A549 (cell line): ENCODE measurements at regions not wholly inside any gene's neighbourhood (a gene's known extent, or its start where the extent isn't known, plus 50 kb on each side); places are given as distances from the start of the nearest gene placed in this dataset.

Experiments used
- ATAC-seq, 2 experiments: fragments of 200-7000 bp in 1 of 2; fragments of >200 bp in 1 of 2; cut with Nextera tagmentation in 1 of 2; cut with Tn5 transposase in 1 of 2; 3 replicates each; pipeline versions ENCODE4 v1.8.0 to v1.9.1; 2018 to 2020; ENCODE audit warnings: mild to moderate bottlenecking in 1 of 2, moderate library complexity in 1 of 2
- CTCF ChIA-PET: fragments of 300-600 bp; sonication (Branson Sonifier 250); formaldehyde crosslinking; extraction: SDS; loops from one replicate; lab custom pipeline; 2021; ENCODE audit warnings: antibody characterized with exemption, inconsistent platforms; lab: Yijun Ruan, JAX
- POLR2A ChIA-PET: fragments of 350-600 bp; formaldehyde crosslinking; extraction: SDS; loops from one replicate; lab custom pipeline; 2021; ENCODE audit warnings: antibody characterized with exemption, inconsistent platforms; lab: Yijun Ruan, JAX
- DNase-seq, 2 experiments: peaks; one replicate each; pipeline versions ENCODE4 v3.0.0 to v3.0.0-alpha.2; 2011 to 2016; ENCODE audit warnings: low read depth in 1 of 2, low spot score in 1 of 2
- FAIRE-seq: peaks from 2 replicates; lab custom pipeline; 2011; peaks lifted over from hg19 to GRCh38; lab: Jason Lieb, UNC
- H3K27ac ChIP-seq, 2 experiments: fragments of >200 bp; sonication (Bioruptor Twin); formaldehyde crosslinking; 3 replicates each; pipeline ENCODE4 v1.5.1; 2016 to 2017
- H3K4me1 ChIP-seq: fragments of >200 bp; sonication (Bioruptor Twin); formaldehyde crosslinking; 3 replicates; pipeline ENCODE4 v1.6.1; 2016
- H3K4me2 ChIP-seq: fragments of >200 bp; sonication (Bioruptor Twin); formaldehyde crosslinking; 3 replicates; pipeline ENCODE4 v1.6.1; 2016
- H3K4me3 ChIP-seq: fragments of >200 bp; sonication (Bioruptor Twin); formaldehyde crosslinking; 3 replicates; pipeline ENCODE4 v1.5.1; 2016
- H3K9me3 ChIP-seq: fragments of >200 bp; sonication (Bioruptor Twin); formaldehyde crosslinking; 3 replicates; pipeline ENCODE4 v1.6.1; 2016
- BHLHE40 ChIP-seq: IDR thresholded peaks from 2 replicates; pipeline ENCODE4 v1.6.1; 2012; ENCODE audit warnings: low read depth, low read length, inconsistent platforms
- CBX2 ChIP-seq: fragments of 200-600 bp; sonication (generic); IDR thresholded peaks from 2 replicates; pipeline ENCODE4 v1.6.1; 2016; ENCODE audit warnings: low read depth, mild to moderate bottlenecking, borderline replicate concordance
- CBX8 ChIP-seq: fragments of 200-600 bp; sonication (generic); IDR thresholded peaks from 2 replicates; pipeline ENCODE4 v1.6.1; 2016
- CHD2 ChIP-seq: fragments of 150-350 bp; IDR thresholded peaks from 2 replicates; pipeline ENCODE4 v1.6.1; 2014; ENCODE audit warnings: low read length; ENCODE audit not compliant: partially characterized antibody
- EHF ChIP-seq: fragments of 250-450 bp; sonication (Bioruptor Pico); IDR thresholded peaks from 2 replicates; pipeline ENCODE4 v1.5.0; 2020; ENCODE audit warnings: mild to moderate bottlenecking
- EHMT2 ChIP-seq: fragments of 200-600 bp; sonication (generic); IDR thresholded peaks from 2 replicates; pipeline ENCODE4 v1.6.1; 2016; ENCODE audit warnings: antibody characterized with exemption, low read depth, mild to moderate bottlenecking, moderate library complexity
- EP300 ChIP-seq, 2 experiments: fragments of >200 bp; sonication (Bioruptor Twin); formaldehyde crosslinking; IDR thresholded peaks; 2 replicates in 1 of 2; 3 replicates in 1 of 2; pipeline ENCODE4 v1.6.1; 2016 to 2017
- ESRRA ChIP-seq: fragments of 150-350 bp; IDR thresholded peaks from 2 replicates; pipeline ENCODE4 v1.6.1; 2014; ENCODE audit warnings: mild to moderate bottlenecking, low read length, borderline replicate concordance
- FOSB ChIP-seq: fragments of 250-450 bp; sonication (Bioruptor Pico); IDR thresholded peaks from 2 replicates; pipeline ENCODE4 v1.5.0; 2020; ENCODE audit warnings: mild to moderate bottlenecking, moderate library complexity
- GATA3 ChIP-seq: IDR thresholded peaks from 2 replicates; pipeline ENCODE4 v1.6.1; 2012; ENCODE audit warnings: borderline replicate concordance
- HEYL ChIP-seq: fragments of 250-450 bp; sonication (Bioruptor Pico); IDR thresholded peaks from 2 replicates; pipeline ENCODE4 v1.8.0; 2021; ENCODE audit warnings: mild to moderate bottlenecking, moderate library complexity
- HOXB5 ChIP-seq: fragments of 250-450 bp; sonication (Bioruptor Pico); IDR thresholded peaks from 2 replicates; pipeline ENCODE4 v1.5.0; 2020; ENCODE audit warnings: mild to moderate bottlenecking, moderate library complexity
- KDM1A ChIP-seq: fragments of 200-600 bp; sonication (generic); IDR thresholded peaks from 2 replicates; pipeline ENCODE4 v1.6.1; 2016; ENCODE audit warnings: low read depth, mild to moderate bottlenecking
- MYC ChIP-seq: IDR thresholded peaks from 2 replicates; pipeline ENCODE4 v1.6.1; 2012; ENCODE audit warnings: mild to moderate bottlenecking, inconsistent platforms, low read length, improper control_type of control experiment, borderline replicate concordance
- NFE2L2 ChIP-seq: fragments of 150-350 bp; conservative IDR thresholded peaks from 2 replicates; pipeline ENCODE4 v1.6.1; 2014; ENCODE audit warnings: low read length
- NPAS2 ChIP-seq: fragments of 250-450 bp; sonication (Bioruptor Pico); IDR thresholded peaks from 2 replicates; pipeline ENCODE4 v1.8.0; 2022; ENCODE audit warnings: mild to moderate bottlenecking, moderate library complexity, borderline replicate concordance
- PHF8 ChIP-seq: fragments of 200-600 bp; sonication (generic); IDR thresholded peaks from 2 replicates; pipeline ENCODE4 v1.6.1; 2016; ENCODE audit warnings: low read depth, mild to moderate bottlenecking, antibody characterized with exemption, moderate library complexity, borderline replicate concordance
- POLR2A ChIP-seq: IDR thresholded peaks from 2 replicates; pipeline ENCODE4 v1.6.1; 2012; ENCODE audit warnings: mild to moderate bottlenecking, low read length
- RAD21 ChIP-seq, 2 experiments: fragments of >200 bp in 1 of 2; sonication (Bioruptor Twin) in 1 of 2; formaldehyde crosslinking in 1 of 2; IDR thresholded peaks in 1 of 2; conservative IDR thresholded peaks in 1 of 2; 2 replicates in 1 of 2; 3 replicates in 1 of 2; pipeline ENCODE4 v1.6.1; 2012 to 2018; ENCODE audit warnings: inconsistent platforms in 1 of 2
- RARB ChIP-seq: fragments of 250-450 bp; sonication (Bioruptor Pico); IDR thresholded peaks from 2 replicates; pipeline ENCODE4 v1.8.0; 2021; ENCODE audit warnings: mild to moderate bottlenecking, moderate library complexity
- RFX5 ChIP-seq: fragments of 450-650 bp; IDR thresholded peaks from 2 replicates; pipeline ENCODE4 v1.7.1; 2014; ENCODE audit warnings: antibody characterized with exemption, mild to moderate bottlenecking, moderate library complexity
- SMC3 ChIP-seq: fragments of >200 bp; sonication (Bioruptor Twin); formaldehyde crosslinking; IDR thresholded peaks from 3 replicates; pipeline ENCODE4 v1.6.1; 2018; ENCODE audit warnings: inconsistent platforms
- TFCP2L1 ChIP-seq: fragments of 250-450 bp; sonication (Bioruptor Pico); IDR thresholded peaks from 2 replicates; pipeline ENCODE4 v1.5.0; 2021; ENCODE audit warnings: mild to moderate bottlenecking
- TP53 ChIP-seq: fragments of 250-450 bp; sonication (Bioruptor Pico); IDR thresholded peaks from 2 replicates; pipeline ENCODE4 v1.5.0; 2021; ENCODE audit warnings: mild to moderate bottlenecking, moderate library complexity
- ZFP36 ChIP-seq: fragments of 450-650 bp; IDR thresholded peaks from 2 replicates; pipeline ENCODE4 v1.6.1; 2014; ENCODE audit warnings: borderline replicate concordance; ENCODE audit not compliant: partially characterized antibody
- WGBS: methylation state at CpG from one replicate; pipeline ENCODE4 v1.1.6; 2017; ENCODE audit errors: missing lambda C conversion rate; 5-methylcytosine and 5-hydroxymethylcytosine counted together
- TF ChIP-seq, protein P1 (sequence below): fragments of 450-650 bp; IDR thresholded peaks from 2 replicates; pipeline ENCODE4 v1.6.1; 2014; ENCODE audit warnings: antibody characterized with exemption
- TF ChIP-seq, protein P2 (sequence below): fragments of 150-350 bp; IDR thresholded peaks from 2 replicates; pipeline ENCODE4 v1.6.1; 2014; ENCODE audit warnings: low read depth, mild to moderate bottlenecking, low read length
- TF ChIP-seq, protein P3 (sequence below): fragments of 200-600 bp; sonication (generic); IDR thresholded peaks from 2 replicates; pipeline ENCODE4 v1.6.1; 2016; ENCODE audit warnings: antibody characterized with exemption, mild to moderate bottlenecking, moderate library complexity
- TF ChIP-seq, protein P4 (sequence below): IDR thresholded peaks from 2 replicates; pipeline ENCODE4 v1.6.1; 2012
- TF ChIP-seq, protein P5 (sequence below): IDR thresholded peaks from 2 replicates; pipeline ENCODE4 v1.6.1; 2012; ENCODE audit warnings: low read depth, borderline replicate concordance

DNA sequence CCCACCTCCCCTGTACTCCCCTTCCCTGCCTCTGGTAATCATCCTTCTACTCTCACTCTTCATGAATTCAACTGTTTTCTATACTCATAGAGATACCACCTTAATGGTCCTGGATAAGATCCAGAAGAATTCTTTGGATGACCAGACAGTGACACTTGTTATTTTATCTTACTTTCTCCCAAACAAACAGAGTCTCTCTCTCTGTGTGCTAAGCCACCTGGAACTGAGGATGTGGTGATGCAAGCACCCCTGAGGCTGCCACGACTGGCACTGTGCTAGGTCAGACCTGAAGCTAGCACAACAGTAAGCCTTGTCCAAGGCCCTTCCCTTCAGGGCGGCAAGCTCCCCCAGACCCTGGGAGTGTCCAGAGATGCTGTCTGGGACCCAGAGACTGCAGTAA, 250.2 kb downstream of the C12orf50 start (continued):
- TF ChIP-seq POLR2A (no peak), EHF (CRISPR knock-in tag) (no peak), RARB (no peak), SMC3 (peak; percentile 39; the same call in 2 of the 3 replicates), CHD2 (no peak), HEYL (no peak), RAD21 (conservative IDR thresholded peaks at IDR 0.05 in 1 of 2, IDR thresholded peaks at IDR 0.05 in 1 of 2) (peak; percentile 23 to 59; a peak in 4 of 5 replicates), RFX5 (no peak), EP300 (IDR thresholded peaks at IDR 0.05) (peak; percentile 82 to 91; a peak in 3 of 5 replicates), KDM1A (no peak), TP53 (no peak), CBX8 (no peak), GATA3 (peak; percentile 96), CBX2 (no peak), PHF8 (no peak), TFCP2L1 (CRISPR knock-in tag) (no peak), FOSB (CRISPR knock-in tag) (no peak), MYC (no peak), BHLHE40 (no peak), ZFP36 (no peak), EHMT2 (no peak), NFE2L2 (no peak)
- TF ChIP-seq, protein P1, sequence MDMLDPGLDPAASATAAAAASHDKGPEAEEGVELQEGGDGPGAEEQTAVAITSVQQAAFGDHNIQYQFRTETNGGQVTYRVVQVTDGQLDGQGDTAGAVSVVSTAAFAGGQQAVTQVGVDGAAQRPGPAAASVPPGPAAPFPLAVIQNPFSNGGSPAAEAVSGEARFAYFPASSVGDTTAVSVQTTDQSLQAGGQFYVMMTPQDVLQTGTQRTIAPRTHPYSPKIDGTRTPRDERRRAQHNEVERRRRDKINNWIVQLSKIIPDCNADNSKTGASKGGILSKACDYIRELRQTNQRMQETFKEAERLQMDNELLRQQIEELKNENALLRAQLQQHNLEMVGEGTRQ = no peak
- TF ChIP-seq, protein P2, sequence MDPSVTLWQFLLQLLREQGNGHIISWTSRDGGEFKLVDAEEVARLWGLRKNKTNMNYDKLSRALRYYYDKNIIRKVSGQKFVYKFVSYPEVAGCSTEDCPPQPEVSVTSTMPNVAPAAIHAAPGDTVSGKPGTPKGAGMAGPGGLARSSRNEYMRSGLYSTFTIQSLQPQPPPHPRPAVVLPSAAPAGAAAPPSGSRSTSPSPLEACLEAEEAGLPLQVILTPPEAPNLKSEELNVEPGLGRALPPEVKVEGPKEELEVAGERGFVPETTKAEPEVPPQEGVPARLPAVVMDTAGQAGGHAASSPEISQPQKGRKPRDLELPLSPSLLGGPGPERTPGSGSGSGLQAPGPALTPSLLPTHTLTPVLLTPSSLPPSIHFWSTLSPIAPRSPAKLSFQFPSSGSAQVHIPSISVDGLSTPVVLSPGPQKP = no peak
- TF ChIP-seq, protein P3, sequence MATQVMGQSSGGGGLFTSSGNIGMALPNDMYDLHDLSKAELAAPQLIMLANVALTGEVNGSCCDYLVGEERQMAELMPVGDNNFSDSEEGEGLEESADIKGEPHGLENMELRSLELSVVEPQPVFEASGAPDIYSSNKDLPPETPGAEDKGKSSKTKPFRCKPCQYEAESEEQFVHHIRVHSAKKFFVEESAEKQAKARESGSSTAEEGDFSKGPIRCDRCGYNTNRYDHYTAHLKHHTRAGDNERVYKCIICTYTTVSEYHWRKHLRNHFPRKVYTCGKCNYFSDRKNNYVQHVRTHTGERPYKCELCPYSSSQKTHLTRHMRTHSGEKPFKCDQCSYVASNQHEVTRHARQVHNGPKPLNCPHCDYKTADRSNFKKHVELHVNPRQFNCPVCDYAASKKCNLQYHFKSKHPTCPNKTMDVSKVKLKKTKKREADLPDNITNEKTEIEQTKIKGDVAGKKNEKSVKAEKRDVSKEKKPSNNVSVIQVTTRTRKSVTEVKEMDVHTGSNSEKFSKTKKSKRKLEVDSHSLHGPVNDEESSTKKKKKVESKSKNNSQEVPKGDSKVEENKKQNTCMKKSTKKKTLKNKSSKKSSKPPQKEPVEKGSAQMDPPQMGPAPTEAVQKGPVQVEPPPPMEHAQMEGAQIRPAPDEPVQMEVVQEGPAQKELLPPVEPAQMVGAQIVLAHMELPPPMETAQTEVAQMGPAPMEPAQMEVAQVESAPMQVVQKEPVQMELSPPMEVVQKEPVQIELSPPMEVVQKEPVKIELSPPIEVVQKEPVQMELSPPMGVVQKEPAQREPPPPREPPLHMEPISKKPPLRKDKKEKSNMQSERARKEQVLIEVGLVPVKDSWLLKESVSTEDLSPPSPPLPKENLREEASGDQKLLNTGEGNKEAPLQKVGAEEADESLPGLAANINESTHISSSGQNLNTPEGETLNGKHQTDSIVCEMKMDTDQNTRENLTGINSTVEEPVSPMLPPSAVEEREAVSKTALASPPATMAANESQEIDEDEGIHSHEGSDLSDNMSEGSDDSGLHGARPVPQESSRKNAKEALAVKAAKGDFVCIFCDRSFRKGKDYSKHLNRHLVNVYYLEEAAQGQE = no peak
- TF ChIP-seq, all 56 proteins: peak for 11

DNA sequence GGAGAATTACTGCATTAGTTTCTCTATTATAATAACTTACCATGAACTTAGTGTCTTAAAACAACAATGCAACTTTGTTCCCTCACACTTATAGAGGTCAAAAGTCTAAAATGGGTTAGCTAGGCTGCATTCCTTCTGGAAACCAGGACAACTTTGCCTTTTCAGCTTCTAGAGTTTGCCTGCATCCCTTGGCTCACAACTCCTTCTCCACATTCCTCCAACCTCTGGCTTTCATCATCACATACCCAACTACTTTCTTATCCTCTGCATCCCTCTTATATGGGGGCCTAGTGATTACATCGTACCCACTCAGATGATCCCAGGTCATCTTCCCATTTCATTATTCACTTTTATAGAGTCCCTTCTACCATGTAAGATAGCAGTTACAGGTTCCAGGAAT, 251.1 kb downstream of the C12orf50 start:
- peaks cover 36% of the 10 kb centered on the region for H3K4me1 ChIP-seq
- H3K4me2 ChIP-seq = peak overlapping the region; percentile 49
- peak overlapping the region; percentile 62 to 71 for H3K27ac ChIP-seq
- DNase-seq (no peak), FAIRE-seq (peak; percentile 63), ATAC-seq (no peak)
- CTCF ChIA-PET = no interaction called here
- H3K4me3 ChIP-seq = no peak overlapping the region
- POLR2A ChIA-PET = no interaction called here
- TF ChIP-seq ZFP36 (no peak), TP53 (no peak), NPAS2 (CRISPR knock-in tag) (no peak), CHD2 (no peak), ESRRA (no peak), HOXB5 (CRISPR knock-in tag) (no peak)
- TF ChIP-seq, protein P3 = no peak
- TF ChIP-seq, protein P4, sequence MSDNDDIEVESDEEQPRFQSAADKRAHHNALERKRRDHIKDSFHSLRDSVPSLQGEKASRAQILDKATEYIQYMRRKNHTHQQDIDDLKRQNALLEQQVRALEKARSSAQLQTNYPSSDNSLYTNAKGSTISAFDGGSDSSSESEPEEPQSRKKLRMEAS = no peak
- TF ChIP-seq, protein P5, sequence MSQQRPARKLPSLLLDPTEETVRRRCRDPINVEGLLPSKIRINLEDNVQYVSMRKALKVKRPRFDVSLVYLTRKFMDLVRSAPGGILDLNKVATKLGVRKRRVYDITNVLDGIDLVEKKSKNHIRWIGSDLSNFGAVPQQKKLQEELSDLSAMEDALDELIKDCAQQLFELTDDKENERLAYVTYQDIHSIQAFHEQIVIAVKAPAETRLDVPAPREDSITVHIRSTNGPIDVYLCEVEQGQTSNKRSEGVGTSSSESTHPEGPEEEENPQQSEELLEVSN = no peak
- peaks cover 8% of the 10 kb centered on the region; the same call in 1 of the 3 replicates for H3K9me3 ChIP-seq
- 77% methylated on average over 1 of the region's 1 CpG for WGBS
